ENCODE measurements at regions not wholly inside any gene's neighbourhood (a gene's known extent, or its start where the extent isn't known, plus 50 kb on each side); places are given as distances from the start of the nearest gene placed in this dataset.

- TF ChIP-seq CTCF (optimal IDR thresholded peaks at IDR 0.05 in 1 of 3, IDR thresholded peaks at IDR 0.05 in 1 of 3, conservative IDR thresholded peaks at IDR 0.05 in 1 of 3; ENCODE audit: extremely low read depth in 1 of 3, insufficient read depth in 2 of 3, low read length in 3 of 3) (no peak), EZH2 (IDR thresholded peaks at IDR 0.05; ENCODE audit: low read length) (no peak)
Observed at GRCh38 chr1:221648201-221648600, 93.7 kb downstream of the DUSP10 start.
